Urothelium cell line (cell line): ENCODE measurements at regions not wholly inside any gene's neighbourhood (a gene's known extent, or its start where the extent isn't known, plus 50 kb on each side); places are given as distances from the start of the nearest gene placed in this dataset.

Experiments
- DNase-seq: peaks from one replicate; pipeline ENCODE4 v3.0.0; 2011; ENCODE audit warnings: low spot score, mixed read lengths
- FAIRE-seq: peaks from 2 replicates; lab custom pipeline; 2011; peaks lifted over from hg19 to GRCh38; lab: Jason Lieb, UNC

DNA sequence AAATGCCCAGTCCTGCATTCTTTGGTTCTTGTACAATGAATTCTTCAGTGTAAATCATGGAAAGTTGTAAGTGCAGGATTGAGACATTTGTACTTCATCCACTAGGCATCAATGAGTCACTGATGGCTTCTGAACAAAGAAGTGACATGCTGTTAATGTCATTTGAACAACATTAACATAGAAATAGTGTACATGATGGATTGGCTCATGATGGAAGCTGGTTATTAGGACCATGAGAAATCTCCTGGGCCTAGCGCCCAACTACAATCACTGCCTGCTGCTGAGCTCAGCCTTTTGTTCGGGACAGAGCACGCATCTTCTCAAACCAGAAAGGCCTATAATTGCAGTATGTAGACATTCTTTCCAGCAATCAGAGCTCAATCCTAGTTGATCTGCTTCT, 316.8 kb upstream of the TSHZ2 start:
- FAIRE-seq = no peak
- no peak for DNase-seq

DNA sequence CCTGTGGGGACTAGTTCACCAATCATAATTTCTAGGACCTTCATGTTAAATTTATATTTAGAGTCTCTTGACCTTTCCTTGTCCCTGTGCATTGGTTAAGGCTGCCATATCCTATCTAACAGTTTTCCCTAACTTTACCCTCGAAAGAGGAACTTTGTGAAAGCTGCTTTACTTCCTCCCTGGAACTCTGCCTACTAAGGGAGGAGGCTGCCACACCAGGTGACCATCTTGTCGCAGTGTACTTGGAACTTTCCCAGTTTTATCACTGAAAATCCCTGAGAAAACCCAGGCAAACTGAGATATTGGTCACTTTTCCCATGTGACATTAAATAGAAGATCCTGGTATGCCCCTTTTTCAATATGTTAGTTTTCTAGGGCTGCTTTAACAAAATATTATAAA, 317.6 kb upstream of the TSHZ2 start:
- DNase-seq = no peak
- no peak for FAIRE-seq

DNA sequence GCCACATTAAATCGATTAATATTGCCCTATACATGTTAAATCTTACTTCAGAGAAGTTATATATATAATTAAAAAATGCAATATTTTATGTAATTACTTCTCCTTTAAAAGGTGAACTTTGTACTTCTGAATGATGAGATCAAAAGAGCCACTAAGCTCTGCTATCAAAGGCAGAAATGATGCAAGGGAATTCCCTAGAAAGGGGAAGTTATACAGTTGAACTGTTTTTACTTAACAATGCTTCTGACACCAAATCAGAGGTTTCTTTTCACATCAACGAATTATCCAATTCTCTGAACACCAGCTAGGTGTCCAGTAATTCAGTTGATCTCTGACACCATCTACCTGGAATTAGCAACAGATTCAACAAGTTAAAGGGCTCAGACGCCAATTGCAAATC, 319.9 kb upstream of the TSHZ2 start:
- FAIRE-seq (no peak), DNase-seq (no peak)

DNA sequence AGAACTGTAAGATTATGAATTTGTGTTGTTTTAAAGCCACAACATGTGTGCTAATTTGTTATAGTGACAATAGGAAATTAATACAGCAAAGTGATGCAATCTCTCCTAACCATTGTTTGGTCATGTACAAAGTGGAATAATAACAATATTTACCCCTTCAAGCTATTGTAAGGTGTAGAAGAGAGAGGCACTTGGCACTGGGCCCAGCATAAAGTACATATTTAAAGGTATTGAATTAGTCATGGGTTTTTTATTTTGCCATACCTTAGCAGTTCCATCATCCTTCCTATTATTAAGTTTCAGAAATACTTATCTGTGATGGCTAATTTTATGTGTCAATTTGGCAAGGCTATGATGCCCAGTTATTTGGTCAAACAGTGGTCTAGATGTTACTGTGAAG, 322.4 kb upstream of the TSHZ2 start:
- peak; percentile 55 for FAIRE-seq
- no peak for DNase-seq

DNA sequence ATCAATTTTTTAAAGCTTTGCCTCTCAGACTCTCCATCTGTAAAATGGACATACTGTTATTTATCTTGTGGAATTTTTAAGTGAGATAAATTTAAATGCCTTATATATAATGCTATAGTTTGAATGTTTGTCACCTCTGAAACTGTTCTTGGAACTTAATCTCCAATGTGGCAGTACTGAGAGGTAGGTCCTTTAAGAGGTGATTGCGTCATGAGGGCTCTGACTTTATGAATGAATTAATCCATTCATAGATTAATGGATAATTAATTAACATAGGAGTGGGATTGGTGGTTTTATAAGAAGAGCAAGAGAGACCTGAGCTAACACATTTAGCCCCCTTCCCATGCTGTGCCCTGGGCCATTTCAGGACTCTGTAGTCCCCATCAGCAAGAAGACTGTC, 326.3 kb upstream of the TSHZ2 start:
- FAIRE-seq (no peak), DNase-seq (no peak)

DNA sequence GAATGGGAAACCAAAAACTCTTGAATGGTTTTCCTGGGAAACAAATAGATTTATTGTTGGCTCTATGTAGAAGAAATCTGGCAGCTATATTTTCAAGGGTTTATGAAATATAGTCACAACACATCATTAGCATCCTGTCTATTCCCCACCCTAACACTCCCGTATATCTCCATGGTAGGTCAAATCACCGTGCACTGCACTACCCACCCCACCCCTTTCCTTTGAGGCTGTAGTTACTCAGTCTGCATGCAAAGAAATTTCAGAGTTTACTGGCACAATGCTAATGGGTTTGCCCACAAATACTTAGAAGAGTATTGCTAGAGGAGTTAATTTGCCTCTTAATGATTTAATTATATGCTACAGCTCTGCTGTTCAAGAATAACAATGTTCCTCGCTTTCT, 329.1 kb upstream of the TSHZ2 start:
- no peak for DNase-seq
- no peak for FAIRE-seq

DNA sequence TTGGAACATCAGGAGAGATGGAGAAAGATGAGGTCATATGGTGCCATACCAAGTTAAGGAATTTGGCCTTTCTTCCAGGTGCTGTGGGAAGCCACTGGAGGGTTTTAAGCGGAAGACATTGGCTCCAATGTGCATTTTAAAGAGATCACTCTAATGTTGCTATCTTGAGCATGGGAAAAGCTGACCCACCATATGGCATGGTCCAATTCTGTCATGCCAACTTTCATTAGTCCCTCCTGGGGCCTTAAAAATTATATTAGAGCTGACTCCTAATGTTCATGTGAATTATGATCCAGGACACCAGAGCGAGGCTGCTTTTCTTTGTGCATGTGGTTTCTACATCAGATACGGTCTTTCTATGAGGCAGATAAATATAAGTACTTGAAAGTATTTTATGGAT, 335.0 kb upstream of the TSHZ2 start:
- FAIRE-seq (no peak), DNase-seq (no peak)

DNA sequence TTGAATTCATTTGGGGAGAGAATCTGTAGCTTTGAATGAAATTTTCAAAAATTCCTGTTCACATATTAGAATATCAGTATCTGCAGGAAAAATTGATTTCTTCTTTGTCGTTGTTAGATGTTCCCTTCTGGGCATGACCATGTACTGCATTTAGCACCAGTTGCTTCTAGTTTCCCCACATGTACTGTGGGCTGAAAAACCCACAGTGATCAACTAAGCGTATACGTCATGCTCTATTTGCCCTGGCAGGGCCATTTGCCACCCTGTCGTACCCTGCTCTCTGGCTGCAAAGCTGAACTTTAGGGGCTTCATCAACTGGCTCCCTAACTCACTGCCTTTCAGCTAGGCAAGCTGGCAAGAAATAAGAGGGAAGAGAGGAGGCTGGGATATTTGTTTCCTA, 340.7 kb upstream of the TSHZ2 start:
- no peak for DNase-seq
- no peak for FAIRE-seq

DNA sequence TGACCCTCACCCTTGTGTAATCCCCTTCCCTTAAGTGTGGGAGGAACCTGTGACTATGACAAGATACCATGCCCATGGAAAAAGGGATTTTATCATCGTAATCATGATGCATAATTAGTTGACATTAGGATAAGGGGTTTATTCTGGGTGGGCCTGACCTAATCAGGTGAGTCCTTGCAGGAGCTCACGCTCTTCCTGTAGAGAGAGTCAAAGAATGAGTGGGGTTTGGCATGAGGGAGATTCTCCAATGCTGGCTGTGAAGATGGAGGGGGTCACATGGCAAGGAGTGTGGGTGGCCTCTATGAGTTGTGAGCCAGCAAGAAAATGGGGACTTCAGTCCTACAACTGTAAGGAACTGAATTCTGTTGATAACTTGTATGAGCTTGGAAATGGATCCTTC, 342.0 kb upstream of the TSHZ2 start:
- FAIRE-seq = no peak
- DNase-seq = no peak

DNA sequence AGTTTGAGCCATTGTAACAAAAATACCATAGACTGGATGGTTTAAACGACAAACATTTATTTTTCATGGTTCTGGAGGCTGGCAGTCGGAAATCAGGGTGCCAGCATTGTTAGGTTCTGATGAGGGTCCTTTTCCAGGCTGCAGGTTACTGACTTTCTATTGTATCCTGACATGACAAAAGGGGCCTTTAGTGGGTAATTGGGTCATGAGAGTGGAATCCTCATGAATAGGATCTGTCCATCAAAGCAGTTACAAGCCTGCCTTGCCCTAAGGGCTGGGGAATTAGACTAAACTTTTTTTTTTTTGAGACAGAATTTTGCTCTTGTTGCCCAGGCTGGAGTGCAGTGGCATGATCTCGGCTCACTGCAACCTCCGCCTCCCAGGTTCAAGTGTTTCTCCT, 347.9 kb upstream of the TSHZ2 start:
- DNase-seq (no peak), FAIRE-seq (no peak)

DNA sequence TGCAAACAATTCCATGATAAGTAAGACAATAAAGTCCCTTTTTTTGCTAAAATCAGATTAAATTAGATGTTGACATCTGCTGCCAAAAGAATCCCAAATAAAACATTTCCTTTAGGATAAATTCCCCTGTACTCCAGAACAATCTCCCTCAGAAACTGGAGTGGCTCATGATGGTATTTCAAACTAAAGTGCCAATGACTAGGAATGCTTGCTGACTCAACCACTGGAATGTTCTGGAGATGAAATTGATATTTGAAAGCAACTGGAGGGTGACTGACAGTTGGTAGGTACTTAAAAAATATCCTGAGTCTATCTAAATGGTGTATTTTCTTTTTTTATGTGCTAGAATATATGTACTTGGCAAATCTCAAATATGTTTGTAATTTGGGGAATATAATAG, 350.1 kb upstream of the TSHZ2 start:
- DNase-seq (peak; percentile 40), FAIRE-seq (no peak)

DNA sequence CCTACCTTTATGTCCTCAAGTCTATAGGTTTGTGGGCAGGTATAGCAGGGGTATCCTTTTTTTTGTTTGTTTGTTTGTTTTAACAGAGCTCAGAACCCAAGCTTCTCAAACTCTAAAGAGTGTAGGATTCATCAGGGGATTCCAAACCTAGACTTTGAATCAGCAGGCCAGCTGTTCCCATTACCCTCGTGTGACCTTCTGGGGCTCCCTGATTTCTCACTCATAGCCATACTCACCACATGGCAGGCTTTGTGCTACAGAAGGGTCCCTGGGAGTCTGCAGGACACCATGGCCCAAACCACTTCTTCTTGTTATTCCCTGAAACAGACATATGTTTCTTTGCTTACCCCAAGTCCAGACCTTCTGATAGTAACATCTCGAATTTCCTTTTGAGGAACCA, 350.8 kb upstream of the TSHZ2 start:
- DNase-seq (no peak), FAIRE-seq (no peak)

DNA sequence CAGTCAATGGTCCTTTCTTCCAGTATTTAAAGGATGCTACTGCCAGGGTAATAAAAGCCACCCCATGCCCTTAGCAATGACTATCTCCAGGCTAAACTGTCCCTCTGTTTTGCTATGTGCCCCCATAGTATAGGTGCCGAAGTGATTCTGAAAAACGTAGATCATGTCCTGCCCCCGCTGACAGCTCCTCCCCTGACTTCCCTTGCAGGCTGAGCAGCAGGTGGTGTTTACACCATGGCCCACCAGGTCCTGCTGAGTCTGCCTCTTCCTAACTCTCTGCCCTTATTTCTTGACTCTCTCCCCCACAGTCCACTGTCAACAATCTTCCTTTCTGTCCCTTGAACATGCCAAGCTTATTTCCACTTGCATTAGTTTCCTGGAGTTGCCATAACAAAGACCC, 352.5 kb upstream of the TSHZ2 start:
- FAIRE-seq (peak; percentile 53), DNase-seq (no peak)

DNA sequence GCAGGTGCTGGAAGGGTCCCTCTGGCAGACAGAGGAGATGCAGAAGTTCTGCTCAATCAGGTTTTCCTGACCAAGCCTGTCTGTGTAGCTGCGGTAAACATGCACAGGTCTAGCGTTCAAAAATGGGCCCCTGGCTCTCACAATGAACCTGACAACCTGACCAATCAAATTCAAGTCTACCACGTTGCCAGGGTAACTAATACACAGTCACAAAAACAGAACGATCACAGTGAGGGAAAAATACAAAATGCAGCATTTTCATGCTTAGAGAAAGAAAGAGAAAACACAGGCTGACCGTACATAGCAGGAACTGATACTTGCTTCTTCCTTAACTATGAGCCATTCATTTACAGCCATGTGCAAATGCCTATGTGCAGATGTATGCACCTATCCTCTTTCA, 353.1 kb upstream of the TSHZ2 start:
- DNase-seq = no peak
- FAIRE-seq = no peak

DNA sequence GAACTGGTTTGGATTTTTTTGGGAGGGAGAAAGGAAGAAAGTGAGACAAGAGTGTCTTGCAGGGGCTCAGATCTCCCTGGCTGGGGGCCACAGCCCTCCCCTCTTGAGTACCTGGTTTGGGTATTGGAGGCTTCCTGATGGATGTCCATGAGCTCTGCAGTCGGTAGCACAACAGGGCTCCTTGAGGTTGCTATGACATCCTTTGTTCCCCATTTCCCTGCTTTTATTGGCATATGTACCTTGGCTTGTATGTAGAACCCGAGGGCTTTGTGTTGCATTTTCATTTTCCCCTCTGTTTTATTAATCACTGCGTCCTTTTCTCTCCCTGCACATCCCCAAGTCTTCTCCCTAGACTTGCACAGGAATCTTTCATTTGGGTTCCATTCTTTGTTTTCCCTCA, 355.5 kb upstream of the TSHZ2 start:
- DNase-seq = no peak
- FAIRE-seq = no peak

DNA sequence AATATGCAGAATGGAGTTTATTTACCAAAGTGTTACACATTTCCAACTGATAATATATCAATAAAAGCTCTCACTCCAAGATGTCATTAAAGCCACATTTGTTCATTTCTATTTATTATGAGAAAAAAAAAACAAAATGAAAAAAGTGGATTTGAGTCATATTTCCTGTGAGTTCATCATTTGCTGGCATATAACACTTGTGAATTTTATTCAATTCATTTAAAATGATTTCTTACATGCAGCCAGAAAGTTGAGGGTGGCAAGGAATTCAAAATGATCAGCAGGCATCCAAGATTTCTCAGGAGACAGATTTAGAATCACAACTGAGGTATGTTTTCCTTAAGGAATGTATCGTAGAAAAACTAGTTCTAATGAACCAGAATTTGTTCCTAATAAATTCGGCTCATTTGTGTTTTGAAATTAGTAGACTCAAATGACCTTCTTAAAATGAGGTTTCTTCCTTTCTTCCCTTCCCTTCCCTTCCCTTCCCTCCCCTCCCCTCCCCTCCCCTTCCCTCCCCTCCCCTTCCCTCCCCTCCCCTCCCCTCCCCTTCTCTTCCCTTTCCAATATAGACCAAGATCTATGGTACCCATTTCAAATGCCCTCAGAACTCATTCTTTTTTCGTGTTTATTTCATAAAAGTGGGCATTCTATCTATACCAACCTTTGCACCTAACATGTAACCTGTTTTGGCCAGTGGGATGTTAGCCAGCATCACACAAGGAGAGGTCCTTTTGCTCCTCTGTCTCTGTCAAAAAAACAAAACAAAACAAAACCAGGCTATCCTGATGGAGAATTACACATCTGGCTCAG, 357.9 kb upstream of the TSHZ2 start:
- no peak for FAIRE-seq
- no peak for DNase-seq

DNA sequence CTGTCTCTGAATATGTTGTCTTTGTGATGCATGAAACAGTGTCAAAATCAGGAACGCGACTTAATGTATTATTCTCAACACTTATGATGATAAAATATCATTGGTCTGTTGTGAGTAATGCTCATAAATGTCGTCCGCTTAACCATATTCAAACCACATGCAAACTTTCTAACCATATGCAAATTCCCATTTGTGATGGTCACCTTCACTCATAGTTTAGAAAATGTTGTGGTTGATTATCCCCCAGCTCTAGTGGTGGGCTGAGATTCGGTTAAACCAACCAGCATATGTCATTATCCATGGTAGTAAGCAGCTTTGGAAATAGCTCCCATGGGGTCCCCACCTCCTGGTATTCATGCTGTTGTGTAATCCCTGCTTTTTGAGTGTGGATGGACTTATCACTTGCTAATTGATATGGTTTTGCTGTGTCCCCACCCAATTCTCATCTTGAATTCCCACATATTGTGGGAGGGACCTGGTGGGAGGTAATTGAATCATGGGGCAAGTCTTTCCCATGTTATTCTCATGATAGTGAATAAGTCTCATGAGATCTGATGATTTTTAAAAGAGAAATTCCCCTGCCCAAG, 360.0 kb upstream of the TSHZ2 start:
- FAIRE-seq (no peak), DNase-seq (no peak)

DNA sequence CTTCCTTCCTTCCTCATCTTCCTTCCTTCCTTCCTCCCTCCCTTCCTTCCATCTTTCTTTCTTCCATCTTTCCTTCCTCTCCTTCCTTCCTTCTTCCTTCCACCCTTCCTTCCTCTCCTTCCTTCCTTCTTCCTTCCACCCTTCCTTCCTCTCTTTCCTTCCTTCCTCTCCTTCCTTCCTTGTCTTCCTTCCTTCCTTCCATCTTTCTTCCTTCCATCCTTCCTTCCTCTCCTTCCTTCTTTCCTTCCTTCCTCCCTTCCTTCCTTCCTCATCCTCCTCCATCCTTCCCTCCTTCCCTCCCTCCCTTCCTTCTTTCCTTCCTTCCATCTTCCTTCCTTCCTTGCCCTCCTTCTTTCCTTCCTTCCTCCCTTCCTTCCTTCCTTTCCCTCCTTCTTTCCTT, 361.4 kb upstream of the TSHZ2 start:
- no peak for FAIRE-seq
- DNase-seq = no peak

DNA sequence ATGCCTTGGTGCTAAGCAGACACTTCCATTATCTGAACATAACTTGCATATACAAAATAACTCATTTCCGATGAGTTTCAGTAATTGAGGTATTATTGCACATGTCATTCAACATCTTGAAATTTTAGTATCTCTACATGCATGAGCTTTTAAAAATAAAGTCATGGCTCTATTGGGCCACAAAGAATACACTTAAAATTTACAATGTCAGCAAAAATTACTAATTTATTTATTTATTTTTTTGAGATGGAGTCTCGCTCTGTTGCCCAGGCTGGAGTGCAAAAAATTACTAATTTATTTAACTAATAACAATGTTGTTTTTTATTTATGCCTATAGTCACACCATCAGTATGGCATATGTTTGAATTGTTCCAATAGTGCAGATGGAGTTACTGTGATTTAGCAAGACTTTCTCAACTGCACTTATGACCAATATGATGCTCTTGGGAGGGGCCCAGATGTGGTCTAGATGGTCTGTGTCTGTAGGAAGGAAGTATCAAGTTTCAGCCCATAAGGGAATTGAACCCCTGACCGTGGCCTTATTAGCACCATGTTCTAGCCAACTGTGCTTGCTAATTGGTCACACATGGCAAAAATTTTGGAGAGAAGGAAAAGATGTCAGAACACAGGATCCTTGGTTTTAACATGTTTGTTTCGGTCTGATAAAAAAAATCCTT, 370.7 kb upstream of the TSHZ2 start:
- FAIRE-seq (no peak), DNase-seq (no peak)

DNA sequence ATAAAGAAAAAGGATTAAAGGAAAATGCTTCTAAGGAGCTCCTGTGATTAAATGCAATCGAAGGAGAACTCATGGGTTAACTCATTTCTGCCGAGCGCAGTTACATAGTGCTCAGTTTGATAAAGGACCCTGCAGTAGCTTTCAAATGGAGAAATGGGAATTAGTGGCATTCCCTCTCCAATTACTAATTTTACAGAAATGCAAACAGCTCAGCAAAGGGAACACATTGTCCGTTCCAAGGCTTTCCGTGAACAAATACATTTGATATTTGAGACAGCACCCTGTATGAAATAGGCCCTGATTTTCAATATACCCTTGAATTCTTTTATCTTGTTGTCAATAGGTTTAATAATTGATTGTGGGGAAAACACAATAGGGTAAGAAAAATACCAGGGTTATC, 375.9 kb upstream of the TSHZ2 start:
- no peak for FAIRE-seq

DNA sequence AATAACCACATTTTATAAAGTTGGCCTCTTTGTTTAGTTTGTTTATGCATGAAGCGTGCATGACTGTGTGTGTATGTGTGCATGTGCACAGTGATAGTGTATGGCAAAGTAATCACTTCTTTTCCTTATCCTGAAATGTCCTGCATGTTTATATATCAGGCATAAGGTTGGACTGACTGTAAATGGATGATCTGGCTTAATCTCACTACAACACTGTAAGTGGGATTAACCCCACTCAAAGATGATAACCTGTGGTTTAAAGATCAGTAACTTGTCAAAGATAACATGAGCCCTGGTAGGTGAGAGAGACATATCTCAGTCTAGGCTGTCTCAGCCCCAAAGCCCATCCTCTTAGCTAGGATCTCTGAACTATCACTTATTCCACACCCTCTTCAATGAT, 376.6 kb upstream of the TSHZ2 start:
- DNase-seq = no peak
- peak; percentile 58 for FAIRE-seq

More for the DNA sequence above, 375.9 kb upstream of the TSHZ2 start:
- no peak for DNase-seq

DNA sequence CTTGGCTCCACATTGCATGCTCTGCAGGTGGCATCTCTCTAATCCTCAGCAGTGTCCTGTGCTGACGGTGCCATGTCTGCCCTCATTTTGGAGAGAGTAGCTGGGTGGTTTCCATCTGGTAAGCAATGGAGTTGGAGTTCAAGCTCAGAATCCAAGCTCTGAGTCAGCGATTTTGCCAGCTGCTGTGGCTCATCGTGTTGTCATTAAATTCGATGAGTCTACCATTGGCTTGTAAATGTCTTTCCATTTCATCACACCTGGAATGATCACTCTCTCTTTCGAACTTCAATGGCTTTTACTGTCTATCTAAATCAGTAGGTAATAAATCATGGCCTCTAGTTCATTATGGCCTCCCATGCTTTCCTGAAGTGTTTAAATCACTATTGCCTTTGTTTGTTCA, 378.5 kb upstream of the TSHZ2 start:
- FAIRE-seq = peak; percentile 48
- DNase-seq = peak; percentile 32
